WTC11 (cell line): ENCODE measurements at regions not wholly inside any gene's neighbourhood (a gene's known extent, or its start where the extent isn't known, plus 50 kb on each side); places are given as distances from the start of the nearest gene placed in this dataset.

Experiments
- CREM ChIP-seq: sonication (generic); formaldehyde crosslinking; IDR thresholded peaks from 2 replicates; pipeline ENCODE4 v1.8.1; 2022; ENCODE audit warnings: mild to moderate bottlenecking, missing genetic modification reagents, moderate library complexity
- GABPB1 ChIP-seq: sonication (generic); formaldehyde crosslinking; IDR thresholded peaks from 2 replicates; pipeline ENCODE4 v1.8.1; 2023; ENCODE audit warnings: mild to moderate bottlenecking, missing genetic modification reagents
- JUN ChIP-seq: sonication (generic); formaldehyde crosslinking; IDR thresholded peaks from 2 replicates; pipeline ENCODE4 v1.8.0; 2023; ENCODE audit warnings: mild to moderate bottlenecking, missing genetic modification reagents
- SP1 ChIP-seq: sonication (generic); formaldehyde crosslinking; conservative IDR thresholded peaks from 2 replicates; pipeline ENCODE4 v1.8.1; 2022; ENCODE audit warnings: missing genetic modification reagents
- TF ChIP-seq, protein P1 (sequence below): fragments of 200-600 bp; IDR thresholded peaks from 2 replicates; pipeline ENCODE4 v1.8.0; 2022; ENCODE audit warnings: antibody characterized with exemption
- TF ChIP-seq, protein P2 (sequence below): sonication (generic); formaldehyde crosslinking; IDR thresholded peaks from 2 replicates; pipeline ENCODE4 v1.8.1; 2022; ENCODE audit warnings: low read depth, missing genetic modification reagents, borderline replicate concordance
- TF ChIP-seq, protein P3 (sequence below): fragments of 250-450 bp; sonication (Bioruptor Pico); conservative IDR thresholded peaks from 2 replicates; pipeline ENCODE4 v1.9.0; 2021; ENCODE audit warnings: mild to moderate bottlenecking
- TF ChIP-seq, protein P4 (sequence below): sonication (generic); formaldehyde crosslinking; IDR thresholded peaks from 2 replicates; pipeline ENCODE4 v1.8.1; 2023; ENCODE audit warnings: mild to moderate bottlenecking, missing genetic modification reagents, moderate library complexity

DNA sequence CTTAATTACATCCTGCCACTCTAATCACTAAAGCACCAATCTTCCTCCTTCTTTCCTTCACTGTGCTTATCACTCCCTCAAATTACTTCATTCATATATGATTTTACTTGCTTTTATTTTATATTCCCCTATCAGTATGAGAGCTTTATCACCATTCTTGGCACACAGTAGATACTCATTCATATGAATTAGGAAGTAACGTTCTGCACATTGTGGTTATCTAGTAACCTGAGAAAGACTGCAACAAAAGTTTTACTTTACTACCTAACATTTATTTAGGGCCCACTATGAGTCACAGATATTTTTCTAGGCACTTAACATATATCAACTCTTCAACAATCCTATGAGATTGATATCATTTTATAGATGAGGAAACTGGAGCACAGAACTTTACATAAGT is 1559.9 kb upstream of the TENM4 start:
- TF ChIP-seq, protein P1, sequence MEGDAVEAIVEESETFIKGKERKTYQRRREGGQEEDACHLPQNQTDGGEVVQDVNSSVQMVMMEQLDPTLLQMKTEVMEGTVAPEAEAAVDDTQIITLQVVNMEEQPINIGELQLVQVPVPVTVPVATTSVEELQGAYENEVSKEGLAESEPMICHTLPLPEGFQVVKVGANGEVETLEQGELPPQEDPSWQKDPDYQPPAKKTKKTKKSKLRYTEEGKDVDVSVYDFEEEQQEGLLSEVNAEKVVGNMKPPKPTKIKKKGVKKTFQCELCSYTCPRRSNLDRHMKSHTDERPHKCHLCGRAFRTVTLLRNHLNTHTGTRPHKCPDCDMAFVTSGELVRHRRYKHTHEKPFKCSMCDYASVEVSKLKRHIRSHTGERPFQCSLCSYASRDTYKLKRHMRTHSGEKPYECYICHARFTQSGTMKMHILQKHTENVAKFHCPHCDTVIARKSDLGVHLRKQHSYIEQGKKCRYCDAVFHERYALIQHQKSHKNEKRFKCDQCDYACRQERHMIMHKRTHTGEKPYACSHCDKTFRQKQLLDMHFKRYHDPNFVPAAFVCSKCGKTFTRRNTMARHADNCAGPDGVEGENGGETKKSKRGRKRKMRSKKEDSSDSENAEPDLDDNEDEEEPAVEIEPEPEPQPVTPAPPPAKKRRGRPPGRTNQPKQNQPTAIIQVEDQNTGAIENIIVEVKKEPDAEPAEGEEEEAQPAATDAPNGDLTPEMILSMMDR: no peak
- TF ChIP-seq, protein P2, sequence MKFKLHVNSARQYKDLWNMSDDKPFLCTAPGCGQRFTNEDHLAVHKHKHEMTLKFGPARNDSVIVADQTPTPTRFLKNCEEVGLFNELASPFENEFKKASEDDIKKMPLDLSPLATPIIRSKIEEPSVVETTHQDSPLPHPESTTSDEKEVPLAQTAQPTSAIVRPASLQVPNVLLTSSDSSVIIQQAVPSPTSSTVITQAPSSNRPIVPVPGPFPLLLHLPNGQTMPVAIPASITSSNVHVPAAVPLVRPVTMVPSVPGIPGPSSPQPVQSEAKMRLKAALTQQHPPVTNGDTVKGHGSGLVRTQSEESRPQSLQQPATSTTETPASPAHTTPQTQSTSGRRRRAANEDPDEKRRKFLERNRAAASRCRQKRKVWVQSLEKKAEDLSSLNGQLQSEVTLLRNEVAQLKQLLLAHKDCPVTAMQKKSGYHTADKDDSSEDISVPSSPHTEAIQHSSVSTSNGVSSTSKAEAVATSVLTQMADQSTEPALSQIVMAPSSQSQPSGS: no peak
- TF ChIP-seq, protein P3, sequence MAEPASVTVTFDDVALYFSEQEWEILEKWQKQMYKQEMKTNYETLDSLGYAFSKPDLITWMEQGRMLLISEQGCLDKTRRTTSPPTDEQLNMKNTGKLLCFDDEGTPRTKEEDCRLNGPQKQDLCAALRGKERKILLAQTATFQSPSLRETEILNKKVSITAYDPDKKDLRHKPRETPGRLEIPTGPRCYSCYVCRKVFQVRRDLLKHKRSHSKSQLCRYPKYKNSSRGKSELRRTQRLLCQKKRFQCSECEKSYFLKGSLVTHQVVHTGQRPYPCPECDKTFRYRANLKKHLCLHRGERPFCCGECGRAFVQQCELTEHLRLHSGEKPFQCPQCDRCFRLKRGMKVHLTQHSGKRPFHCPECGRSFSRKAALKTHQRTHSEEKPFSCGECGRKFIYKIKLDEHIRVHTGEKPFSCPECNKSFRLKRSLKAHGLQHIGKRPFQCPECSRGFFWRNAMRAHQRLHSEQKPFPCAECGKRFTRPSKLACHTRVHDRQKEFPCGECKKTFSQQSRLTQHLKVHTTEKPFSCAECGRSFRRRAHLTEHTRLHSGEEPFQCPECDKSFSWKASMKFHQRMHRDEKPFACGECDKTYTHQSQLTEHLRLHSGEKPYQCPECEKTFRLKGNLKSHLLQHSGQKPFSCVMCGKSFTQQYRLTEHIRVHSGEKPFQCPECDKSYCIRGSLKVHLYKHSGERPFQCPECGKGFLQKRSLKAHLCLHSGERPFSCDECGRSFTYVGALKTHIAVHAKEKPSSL: no peak
- no peak for TF ChIP-seq JUN
- TF ChIP-seq GABPB1 (CRISPR knock-in tag): no peak
- TF ChIP-seq CREM (CRISPR knock-in tag): no peak
- no peak for TF ChIP-seq SP1 (CRISPR knock-in tag)
- TF ChIP-seq, protein P4, sequence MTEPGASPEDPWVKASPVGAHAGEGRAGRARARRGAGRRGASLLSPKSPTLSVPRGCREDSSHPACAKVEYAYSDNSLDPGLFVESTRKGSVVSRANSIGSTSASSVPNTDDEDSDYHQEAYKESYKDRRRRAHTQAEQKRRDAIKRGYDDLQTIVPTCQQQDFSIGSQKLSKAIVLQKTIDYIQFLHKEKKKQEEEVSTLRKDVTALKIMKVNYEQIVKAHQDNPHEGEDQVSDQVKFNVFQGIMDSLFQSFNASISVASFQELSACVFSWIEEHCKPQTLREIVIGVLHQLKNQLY (CRISPR knock-in tag): no peak
